IMR-90 (cell line): ENCODE measurements at regions not wholly inside any gene's neighbourhood (a gene's known extent, or its start where the extent isn't known, plus 50 kb on each side); places are given as distances from the start of the nearest gene placed in this dataset.

ENCODE experiments used
- ATAC-seq: fragments of 200-7000 bp; cut with Tn5 transposase; 2 replicates; pipeline ENCODE4 v1.9.1; 2020; ENCODE audit warnings: low read depth, mild to moderate bottlenecking, moderate library complexity
- BruUV-seq: library from RNA; stranded (reverse); fragments of 400-500 nt; replicated peaks from 2 replicates; lab custom pipeline; 2021; lab: Mats Ljungman, UMichigan
- CTCF ChIA-PET: fragments of 300-600 bp; formaldehyde crosslinking; extraction: SDS; loops from one replicate; lab custom pipeline; 2021; ENCODE audit warnings: antibody characterized with exemption; lab: Yijun Ruan, JAX
- POLR2A ChIA-PET: fragments of 300-600 bp; sonication (Branson Sonifier 250); formaldehyde crosslinking; loops from one replicate; lab custom pipeline; 2022; ENCODE audit warnings: antibody characterized with exemption; ENCODE audit not compliant: unreplicated experiment; lab: Charles Lee
- DNase-seq: peaks from one replicate; pipeline ENCODE4 v3.0.0; 2013
- H2AFZ ChIP-seq: replicated peaks from 2 replicates; pipeline ENCODE3; 2013; ENCODE audit warnings: low read length, mild to moderate bottlenecking; ENCODE audit not compliant: poor library complexity
- H2AK5ac ChIP-seq: 2 replicates; pipeline ENCODE4 v1.6.1; 2013; ENCODE audit warnings: low read depth, low read length, inconsistent platforms
- H2AK9ac ChIP-seq: replicated peaks from 2 replicates; pipeline ENCODE3; 2013; ENCODE audit warnings: mild to moderate bottlenecking, low read depth, low read length, moderate library complexity; ENCODE audit not compliant: poor library complexity
- H2BK120ac ChIP-seq: 2 replicates; pipeline ENCODE4 v1.6.1; 2013; ENCODE audit warnings: low read depth, low read length, inconsistent platforms
- H2BK15ac ChIP-seq: 3 replicates; pipeline ENCODE4 v1.6.1; 2013; ENCODE audit warnings: low read depth, low read length, inconsistent platforms
- H2BK20ac ChIP-seq: 2 replicates; pipeline ENCODE4 v1.6.1; 2013; ENCODE audit warnings: low read depth, mild to moderate bottlenecking, inconsistent platforms, low read length, moderate library complexity
- H2BK5ac ChIP-seq: 2 replicates; pipeline ENCODE4 v1.6.1; 2013; ENCODE audit warnings: mild to moderate bottlenecking, low read depth, low read length, inconsistent platforms; ENCODE audit not compliant: poor library complexity, severe bottlenecking
- H3K14ac ChIP-seq: replicated peaks from 2 replicates; pipeline ENCODE4 v1.6.1; 2013; ENCODE audit warnings: low read depth, low read length, inconsistent platforms
- H3K18ac ChIP-seq: 2 replicates; pipeline ENCODE4 v1.6.1; 2013; ENCODE audit warnings: low read depth, low read length, control low read depth
- H3K23ac ChIP-seq: 2 replicates; pipeline ENCODE4 v1.6.1; 2013; ENCODE audit warnings: low read depth, low read length, inconsistent platforms
- H3K27ac ChIP-seq: 2 replicates; pipeline ENCODE4 v1.5.1; 2013; ENCODE audit warnings: mild to moderate bottlenecking, control low read depth, low read length; ENCODE audit not compliant: insufficient read depth
- H3K27me3 ChIP-seq: 2 replicates; pipeline ENCODE4 v1.6.1; 2013; ENCODE audit warnings: low read length; ENCODE audit not compliant: control insufficient read depth, insufficient read depth
- H3K36me3 ChIP-seq: 2 replicates; pipeline ENCODE4 v1.6.1; 2013; ENCODE audit warnings: low read length, mixed read lengths; ENCODE audit not compliant: control insufficient read depth, insufficient read depth
- H3K4ac ChIP-seq: 2 replicates; pipeline ENCODE4 v1.6.1; 2013; ENCODE audit warnings: low read depth, low read length, inconsistent platforms
- H3K4me1 ChIP-seq: 2 replicates; pipeline ENCODE4 v1.6.1; 2013; ENCODE audit warnings: low read length, mixed read lengths; ENCODE audit not compliant: control insufficient read depth, insufficient read depth
- H3K4me2 ChIP-seq: 2 replicates; pipeline ENCODE4 v1.6.1; 2013; ENCODE audit warnings: low read depth, mild to moderate bottlenecking, control low read depth, low read length, moderate library complexity
- H3K4me3 ChIP-seq: 2 replicates; pipeline ENCODE4 v1.5.1; 2013; ENCODE audit warnings: low read depth, mild to moderate bottlenecking, control low read depth, low read length, moderate library complexity; ENCODE audit not compliant: insufficient read depth
- H3K56ac ChIP-seq: 2 replicates; pipeline ENCODE4 v1.6.1; 2013; ENCODE audit warnings: low read length, inconsistent platforms; ENCODE audit not compliant: insufficient read depth; ENCODE audit errors: extremely low read depth
- H3K79me1 ChIP-seq, 2 experiments: 2 replicates each; pipeline ENCODE4 v1.6.1; 2013; ENCODE audit warnings: low read length in 2 of 2, inconsistent platforms in 1 of 2, low read depth in 1 of 2
- H3K9ac ChIP-seq: 2 replicates; pipeline ENCODE4 v1.6.1; 2013; ENCODE audit warnings: low read depth, low read length, control low read depth
- H3K9me1 ChIP-seq: 2 replicates; pipeline ENCODE4 v1.6.1; 2013; ENCODE audit warnings: low read length, inconsistent platforms; ENCODE audit not compliant: insufficient read depth
- H3K9me3 ChIP-seq: 2 replicates; pipeline ENCODE4 v1.6.1; 2013; ENCODE audit warnings: low read length; ENCODE audit not compliant: control insufficient read depth, insufficient read depth
- H4K20me1 ChIP-seq: 2 replicates; pipeline ENCODE4 v1.6.1; 2013; ENCODE audit warnings: low read length, inconsistent platforms; ENCODE audit not compliant: insufficient read depth
- H4K5ac ChIP-seq: 2 replicates; pipeline ENCODE4 v1.6.1; 2013; ENCODE audit warnings: mild to moderate bottlenecking, low read depth, low read length, control low read depth
- H4K8ac ChIP-seq, 2 experiments: 2 replicates each; pipeline ENCODE4 v1.6.1; 2013; ENCODE audit warnings: low read depth in 2 of 2, low read length in 2 of 2, control low read depth in 1 of 2, inconsistent platforms in 1 of 2
- H4K91ac ChIP-seq: 2 replicates; pipeline ENCODE4 v1.6.1; 2013; ENCODE audit warnings: low read depth, low read length, inconsistent platforms; ENCODE audit not compliant: insufficient read depth
- CHD1 ChIP-seq: IDR thresholded peaks from 2 replicates; pipeline ENCODE4 v1.6.1; 2012; ENCODE audit warnings: low read depth, low read length, improper control_type of control experiment
- MAFK ChIP-seq: IDR thresholded peaks from 2 replicates; pipeline ENCODE4 v1.6.1; 2012; ENCODE audit warnings: low read depth, low read length, improper control_type of control experiment
- MAZ ChIP-seq: IDR thresholded peaks from 2 replicates; pipeline ENCODE4 v1.6.1; 2012; ENCODE audit warnings: low read depth, mild to moderate bottlenecking, low read length, improper control_type of control experiment, moderate library complexity, borderline replicate concordance
- NFE2L2 ChIP-seq: fragments of 150-350 bp; IDR thresholded peaks from 2 replicates; pipeline ENCODE4 v1.6.1; 2016; ENCODE audit warnings: low read depth, mild to moderate bottlenecking, low read length
- WGBS, 2 experiments: methylation state at CpG; one replicate each; pipeline versions ENCODE4 v1.1.5 to v1.1.7; 2013; ENCODE audit warnings: missing lambda C conversion rate in 2 of 2; ENCODE audit not compliant: insufficient read length in 1 of 2; ENCODE audit errors: extremely low coverage in 2 of 2; 5-methylcytosine and 5-hydroxymethylcytosine counted together
- dilution Hi-C: fragments of 300-500 bp; cut with HindIII; formaldehyde crosslinking; loops from one replicate; pipeline ENCODE4 v1.14.3; 2018; ENCODE audit warnings: low sequenced_read_pairs; ENCODE audit not compliant: unreplicated experiment
- in situ Hi-C: fragments of 300-500 bp; cut with MboI; formaldehyde crosslinking; loops from 3 replicates; pipeline ENCODE4 v1.14.3; 2019; ENCODE audit warnings: low sequenced_read_pairs, inconsistent platforms, mixed read lengths
- intact Hi-C: fragments of 100-400 bp; cut with micrococcal nuclease; formaldehyde crosslinking; loops from 2 replicates; pipeline ENCODE4 v1.10.0; 2022
- TF ChIP-seq, protein P1 (sequence below): fragments of 150-350 bp; IDR thresholded peaks from 2 replicates; pipeline ENCODE4 v1.6.1; 2017; ENCODE audit warnings: mild to moderate bottlenecking, antibody characterized with exemption, low read length, low read depth
- TF ChIP-seq, protein P2 (sequence below): conservative IDR thresholded peaks from 2 replicates; pipeline ENCODE4 v1.5.1; 2012; ENCODE audit warnings: mild to moderate bottlenecking, low read depth, low read length, improper control_type of control experiment

DNA sequence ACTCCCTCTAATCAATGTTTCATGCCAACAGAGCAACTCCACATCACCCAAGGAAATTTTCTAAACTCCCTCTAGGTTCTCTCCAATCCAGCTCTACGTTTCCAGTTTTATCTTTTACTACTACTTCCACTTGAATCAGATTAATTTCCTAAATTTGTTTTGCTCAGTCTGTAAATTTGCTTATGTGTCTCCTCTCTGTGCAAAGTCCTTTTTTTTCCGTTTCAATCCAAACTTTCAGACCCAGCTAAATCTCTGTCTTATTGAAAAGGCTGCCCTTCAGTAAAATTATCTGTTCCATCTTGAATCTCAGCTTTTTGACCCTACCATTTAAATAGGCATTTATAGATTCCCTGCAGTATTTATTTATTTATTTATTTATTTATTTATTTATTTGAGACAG is 61.4 kb upstream of the COX10 start:
- H3K27me3 ChIP-seq: no peaks in the 10 kb centered on the region
- POLR2A ChIA-PET: no interaction called here

More for the DNA sequence above, 61.4 kb upstream of the COX10 start:
- no peaks in the 10 kb centered on the region for H4K20me1 ChIP-seq
- H3K4me1 ChIP-seq: no peaks in the 10 kb centered on the region
- no peak overlapping the region for H3K4ac ChIP-seq
- dilution Hi-C loops: no loop called here
- H3K4me2 ChIP-seq: no peak overlapping the region
- peaks cover 2% of the 10 kb centered on the region; the same call in 1 of the 2 replicates for H3K9me1 ChIP-seq
- ATAC-seq (no peak), DNase-seq (no peak)
- WGBS, 2 experiments: no CpG with 5 or more reads among the region's 2 CpGs
- H3K9ac ChIP-seq: no peak overlapping the region
- H4K5ac ChIP-seq: no peak overlapping the region
- no peak overlapping the region for H3K4me3 ChIP-seq
- H4K91ac ChIP-seq: no peak overlapping the region
- H2AFZ ChIP-seq: no peak overlapping the region
- no peak overlapping the region for H3K14ac ChIP-seq
- H3K9me3 ChIP-seq: peaks cover 4% of the 10 kb centered on the region; the same call in 1 of the 2 replicates
- intact Hi-C loops: no loop called here
- no peak overlapping the region for H3K56ac ChIP-seq
- no peak overlapping the region for H3K23ac ChIP-seq
- no peak overlapping the region for H3K18ac ChIP-seq
- CTCF ChIA-PET: no interaction called here
- H2BK120ac ChIP-seq: no peak overlapping the region
- H4K8ac ChIP-seq: no peak overlapping the region
- no TSS peak for BruUV-seq
- no peak overlapping the region for H3K27ac ChIP-seq
- in situ Hi-C loops: no loop called here
- H3K79me1 ChIP-seq: no peaks in the 10 kb centered on the region
- no peak overlapping the region for H2BK5ac ChIP-seq
- no peak overlapping the region for H2AK9ac ChIP-seq
- H3K36me3 ChIP-seq: no peaks in the 10 kb centered on the region
- TF ChIP-seq MAFK (no peak), MAZ (no peak), CHD1 (no peak), NFE2L2 (no peak)
- TF ChIP-seq, protein P1, sequence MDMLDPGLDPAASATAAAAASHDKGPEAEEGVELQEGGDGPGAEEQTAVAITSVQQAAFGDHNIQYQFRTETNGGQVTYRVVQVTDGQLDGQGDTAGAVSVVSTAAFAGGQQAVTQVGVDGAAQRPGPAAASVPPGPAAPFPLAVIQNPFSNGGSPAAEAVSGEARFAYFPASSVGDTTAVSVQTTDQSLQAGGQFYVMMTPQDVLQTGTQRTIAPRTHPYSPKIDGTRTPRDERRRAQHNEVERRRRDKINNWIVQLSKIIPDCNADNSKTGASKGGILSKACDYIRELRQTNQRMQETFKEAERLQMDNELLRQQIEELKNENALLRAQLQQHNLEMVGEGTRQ: no peak
- TF ChIP-seq, protein P2, sequence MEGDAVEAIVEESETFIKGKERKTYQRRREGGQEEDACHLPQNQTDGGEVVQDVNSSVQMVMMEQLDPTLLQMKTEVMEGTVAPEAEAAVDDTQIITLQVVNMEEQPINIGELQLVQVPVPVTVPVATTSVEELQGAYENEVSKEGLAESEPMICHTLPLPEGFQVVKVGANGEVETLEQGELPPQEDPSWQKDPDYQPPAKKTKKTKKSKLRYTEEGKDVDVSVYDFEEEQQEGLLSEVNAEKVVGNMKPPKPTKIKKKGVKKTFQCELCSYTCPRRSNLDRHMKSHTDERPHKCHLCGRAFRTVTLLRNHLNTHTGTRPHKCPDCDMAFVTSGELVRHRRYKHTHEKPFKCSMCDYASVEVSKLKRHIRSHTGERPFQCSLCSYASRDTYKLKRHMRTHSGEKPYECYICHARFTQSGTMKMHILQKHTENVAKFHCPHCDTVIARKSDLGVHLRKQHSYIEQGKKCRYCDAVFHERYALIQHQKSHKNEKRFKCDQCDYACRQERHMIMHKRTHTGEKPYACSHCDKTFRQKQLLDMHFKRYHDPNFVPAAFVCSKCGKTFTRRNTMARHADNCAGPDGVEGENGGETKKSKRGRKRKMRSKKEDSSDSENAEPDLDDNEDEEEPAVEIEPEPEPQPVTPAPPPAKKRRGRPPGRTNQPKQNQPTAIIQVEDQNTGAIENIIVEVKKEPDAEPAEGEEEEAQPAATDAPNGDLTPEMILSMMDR: no peak
- no peak overlapping the region for H2BK20ac ChIP-seq
- no peak overlapping the region for H2AK5ac ChIP-seq
- H2BK15ac ChIP-seq: no peak overlapping the region
